ENCODE measurements at regions not wholly inside any gene's neighbourhood (a gene's known extent, or its start where the extent isn't known, plus 50 kb on each side); places are given as distances from the start of the nearest gene placed in this dataset.

- TF ChIP-seq CTCF (IDR thresholded peaks at IDR 0.05) (no peak), POLR2A (IDR thresholded peaks at IDR 0.05) (no peak)
These were observed 101.1 kb upstream of the IFNGR1 start for GRCh38 chr6:137320271-137320670.

Data from thyroid gland (tissue), 4 donors.